IMR-90 (cell line): ENCODE measurements at regions not wholly inside any gene's neighbourhood (a gene's known extent, or its start where the extent isn't known, plus 50 kb on each side); places are given as distances from the start of the nearest gene placed in this dataset.

Experiments used
- BHLHE40 ChIP-seq: fragments of 150-350 bp; IDR thresholded peaks from 2 replicates; pipeline ENCODE4 v1.6.1; 2016; ENCODE audit warnings: mild to moderate bottlenecking, low read depth, low read length
- FOS ChIP-seq: fragments of 150-350 bp; IDR thresholded peaks from 2 replicates; pipeline ENCODE4 v1.6.1; 2016; ENCODE audit warnings: low read depth, low read length
- MXI1 ChIP-seq: IDR thresholded peaks from 2 replicates; pipeline ENCODE4 v1.6.1; 2012; ENCODE audit warnings: low read depth, mild to moderate bottlenecking, low read length, moderate library complexity, borderline replicate concordance
- POLR2A ChIP-seq: IDR thresholded peaks from 2 replicates; pipeline ENCODE4 v1.6.1; 2012; ENCODE audit warnings: mild to moderate bottlenecking, low read depth, low read length
- RCOR1 ChIP-seq: IDR thresholded peaks from 2 replicates; pipeline ENCODE4 v1.6.1; 2012; ENCODE audit warnings: mild to moderate bottlenecking, low read length, improper control_type of control experiment; ENCODE audit not compliant: insufficient replicate concordance
- RFX5 ChIP-seq: IDR thresholded peaks from 2 replicates; pipeline ENCODE4 v1.8.0; 2012; ENCODE audit warnings: low read depth, mild to moderate bottlenecking, low read length, moderate library complexity
- TF ChIP-seq, protein P1 (sequence below): conservative IDR thresholded peaks from 2 replicates; pipeline ENCODE4 v1.5.1; 2012; ENCODE audit warnings: mild to moderate bottlenecking, low read depth, low read length, improper control_type of control experiment
- TF ChIP-seq, protein P2 (sequence below): fragments of 150-350 bp; IDR thresholded peaks from 2 replicates; pipeline ENCODE4 v1.6.1; 2016; ENCODE audit warnings: low read depth, mild to moderate bottlenecking, low read length, moderate library complexity, borderline replicate concordance

DNA sequence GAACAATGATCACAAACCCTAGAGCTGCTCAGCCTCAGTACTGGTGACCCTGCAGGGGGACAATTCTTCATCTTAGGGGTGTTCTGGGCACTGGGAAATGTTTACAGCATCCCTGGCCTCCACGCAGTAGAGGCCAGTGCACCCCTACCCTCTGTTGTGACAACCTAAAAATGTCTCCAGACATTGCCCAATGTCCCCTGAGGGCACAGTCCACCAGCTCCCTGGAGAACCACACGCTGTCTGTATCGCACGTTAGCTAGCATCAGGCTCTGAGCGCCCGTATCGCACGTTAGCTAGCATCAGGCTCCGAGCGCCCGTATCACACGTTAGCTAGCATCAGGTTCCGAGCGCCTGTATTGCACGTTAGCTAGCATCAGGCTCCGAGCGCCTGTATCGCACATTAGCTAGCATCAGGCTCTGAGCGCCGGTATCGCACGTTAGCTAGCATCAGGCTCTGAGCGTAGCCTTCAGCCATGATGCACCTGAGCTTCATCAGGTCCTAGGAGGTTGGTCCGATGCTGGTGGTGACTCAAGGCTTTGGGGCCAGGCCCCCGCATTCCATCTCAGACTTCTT, 111.1 kb upstream of the ANO1 start:
- TF ChIP-seq RCOR1 (no peak), RFX5 (no peak), BHLHE40 (no peak), POLR2A (no peak), MXI1 (no peak), FOS (no peak)
- TF ChIP-seq, protein P1, sequence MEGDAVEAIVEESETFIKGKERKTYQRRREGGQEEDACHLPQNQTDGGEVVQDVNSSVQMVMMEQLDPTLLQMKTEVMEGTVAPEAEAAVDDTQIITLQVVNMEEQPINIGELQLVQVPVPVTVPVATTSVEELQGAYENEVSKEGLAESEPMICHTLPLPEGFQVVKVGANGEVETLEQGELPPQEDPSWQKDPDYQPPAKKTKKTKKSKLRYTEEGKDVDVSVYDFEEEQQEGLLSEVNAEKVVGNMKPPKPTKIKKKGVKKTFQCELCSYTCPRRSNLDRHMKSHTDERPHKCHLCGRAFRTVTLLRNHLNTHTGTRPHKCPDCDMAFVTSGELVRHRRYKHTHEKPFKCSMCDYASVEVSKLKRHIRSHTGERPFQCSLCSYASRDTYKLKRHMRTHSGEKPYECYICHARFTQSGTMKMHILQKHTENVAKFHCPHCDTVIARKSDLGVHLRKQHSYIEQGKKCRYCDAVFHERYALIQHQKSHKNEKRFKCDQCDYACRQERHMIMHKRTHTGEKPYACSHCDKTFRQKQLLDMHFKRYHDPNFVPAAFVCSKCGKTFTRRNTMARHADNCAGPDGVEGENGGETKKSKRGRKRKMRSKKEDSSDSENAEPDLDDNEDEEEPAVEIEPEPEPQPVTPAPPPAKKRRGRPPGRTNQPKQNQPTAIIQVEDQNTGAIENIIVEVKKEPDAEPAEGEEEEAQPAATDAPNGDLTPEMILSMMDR = no peak
- TF ChIP-seq, protein P2, sequence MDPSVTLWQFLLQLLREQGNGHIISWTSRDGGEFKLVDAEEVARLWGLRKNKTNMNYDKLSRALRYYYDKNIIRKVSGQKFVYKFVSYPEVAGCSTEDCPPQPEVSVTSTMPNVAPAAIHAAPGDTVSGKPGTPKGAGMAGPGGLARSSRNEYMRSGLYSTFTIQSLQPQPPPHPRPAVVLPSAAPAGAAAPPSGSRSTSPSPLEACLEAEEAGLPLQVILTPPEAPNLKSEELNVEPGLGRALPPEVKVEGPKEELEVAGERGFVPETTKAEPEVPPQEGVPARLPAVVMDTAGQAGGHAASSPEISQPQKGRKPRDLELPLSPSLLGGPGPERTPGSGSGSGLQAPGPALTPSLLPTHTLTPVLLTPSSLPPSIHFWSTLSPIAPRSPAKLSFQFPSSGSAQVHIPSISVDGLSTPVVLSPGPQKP = no peak
